ENCODE measurements at regions not wholly inside any gene's neighbourhood (a gene's known extent, or its start where the extent isn't known, plus 50 kb on each side); places are given as distances from the start of the nearest gene placed in this dataset.

- Histone ChIP-seq H4K20me1 (ENCODE audit: insufficient read depth) (no peaks in the 10 kb centered on the region), H3F3A (ENCODE audit: insufficient read depth) (peaks cover 16% of the 10 kb centered on the region), H3K9me3 (ENCODE audit: low read depth) (no peaks in the 10 kb centered on the region), H3K79me2 (ENCODE audit: insufficient read depth) (no peaks in the 10 kb centered on the region), H3K4me1 (ENCODE audit: insufficient read depth) (peaks cover 22% of the 10 kb centered on the region), H3K4me2 (ENCODE audit: unreplicated experiment) (peak overlapping the region; percentile 22), H3K36me3 (ENCODE audit: low read depth) (no peaks in the 10 kb centered on the region), H3K9me2 (ENCODE audit: insufficient read depth) (no peaks in the 10 kb centered on the region), H3K9ac (no peak overlapping the region), H2AFZ (peak overlapping the region; percentile 3; the same call in 1 of the 2 replicates), H3K27ac (peak overlapping the region; percentile 13; the same call in 1 of the 2 replicates), H3K27me3 (replicated peaks; ENCODE audit: insufficient read depth) (no peaks in the 10 kb centered on the region), H3K4me3 (0 out of 2 replicates have a peak overlapping the region, but pooled peaks have one; percentile 3)
- peak; percentile 75 for DNase-seq
- in situ Hi-C loops (cut with MboI): loop anchor here (25.0 kb wide), 1 partner anchor 101 kb away; no protein-coding TSS in a partner anchor
- TF ChIP-seq EZH2phosphoT487 (IDR thresholded peaks at IDR 0.05; ENCODE audit: insufficient read depth, low read depth) (no peak), EZH2 (IDR thresholded peaks at IDR 0.05; ENCODE audit: insufficient read depth, poor library complexity, severe bottlenecking) (no peak)
- WGBS, 2 experiments (ENCODE audit: low coverage in 1 of 2, low lambda C conversion rate in 2 of 2, missing lambda C conversion rate in 2 of 2): 67 to 68% methylated on average over 1 of the region's 1 CpG
These were observed 159.8 kb downstream of the METTL4 start for GRCh38 chr18:2411381-2411960.

DNA sequence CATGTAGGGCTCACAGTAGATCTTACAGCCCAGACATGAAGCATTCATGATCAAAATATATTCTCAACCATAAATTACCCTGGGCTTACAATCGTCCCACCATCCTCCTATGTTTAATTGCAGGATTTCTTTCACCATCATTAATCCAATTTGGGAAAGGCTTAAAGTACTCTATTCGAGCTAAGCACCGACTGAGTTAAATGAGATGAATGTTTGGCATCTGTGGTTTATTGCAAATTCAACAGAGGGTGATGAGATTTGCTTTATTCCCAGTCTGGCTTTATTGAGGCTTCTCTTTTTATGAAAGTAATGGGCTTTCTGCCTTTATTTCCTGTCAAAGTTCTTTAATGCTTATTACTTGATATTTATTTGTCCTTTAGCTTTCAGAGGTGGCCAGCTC, 159.0 kb downstream of the METTL4 start:
- Histone ChIP-seq H3K9me3 (ENCODE audit: low read depth) (no peaks in the 10 kb centered on the region), H3K4me3 (no peak overlapping the region), H3K27me3 (replicated peaks; ENCODE audit: insufficient read depth) (no peaks in the 10 kb centered on the region), H3K4me2 (ENCODE audit: unreplicated experiment) (no peak overlapping the region), H2AFZ (no peak overlapping the region), H3K27ac (no peak overlapping the region), H3K4me1 (ENCODE audit: insufficient read depth) (peaks cover 20% of the 10 kb centered on the region), H3K9me2 (ENCODE audit: insufficient read depth) (no peaks in the 10 kb centered on the region), H3K9ac (no peak overlapping the region), H4K20me1 (ENCODE audit: insufficient read depth) (no peaks in the 10 kb centered on the region), H3K36me3 (ENCODE audit: low read depth) (no peaks in the 10 kb centered on the region), H3F3A (ENCODE audit: insufficient read depth) (peaks cover 12% of the 10 kb centered on the region), H3K79me2 (ENCODE audit: insufficient read depth) (no peaks in the 10 kb centered on the region)
- no peak for DNase-seq
- 91 to 93% methylated on average over 3 of the region's 3 CpGs for WGBS, 2 experiments (ENCODE audit: low coverage in 1 of 2, low lambda C conversion rate in 2 of 2, missing lambda C conversion rate in 2 of 2)
- no peak for TF ChIP-seq EZH2phosphoT487 (IDR thresholded peaks at IDR 0.05; ENCODE audit: insufficient read depth, low read depth)
- no peak for TF ChIP-seq EZH2 (IDR thresholded peaks at IDR 0.05; ENCODE audit: insufficient read depth, poor library complexity, severe bottlenecking)
- in situ Hi-C loops (cut with MboI): loop anchor here (25.0 kb wide), 1 partner anchor 100 kb away; no protein-coding TSS in a partner anchor

DNA sequence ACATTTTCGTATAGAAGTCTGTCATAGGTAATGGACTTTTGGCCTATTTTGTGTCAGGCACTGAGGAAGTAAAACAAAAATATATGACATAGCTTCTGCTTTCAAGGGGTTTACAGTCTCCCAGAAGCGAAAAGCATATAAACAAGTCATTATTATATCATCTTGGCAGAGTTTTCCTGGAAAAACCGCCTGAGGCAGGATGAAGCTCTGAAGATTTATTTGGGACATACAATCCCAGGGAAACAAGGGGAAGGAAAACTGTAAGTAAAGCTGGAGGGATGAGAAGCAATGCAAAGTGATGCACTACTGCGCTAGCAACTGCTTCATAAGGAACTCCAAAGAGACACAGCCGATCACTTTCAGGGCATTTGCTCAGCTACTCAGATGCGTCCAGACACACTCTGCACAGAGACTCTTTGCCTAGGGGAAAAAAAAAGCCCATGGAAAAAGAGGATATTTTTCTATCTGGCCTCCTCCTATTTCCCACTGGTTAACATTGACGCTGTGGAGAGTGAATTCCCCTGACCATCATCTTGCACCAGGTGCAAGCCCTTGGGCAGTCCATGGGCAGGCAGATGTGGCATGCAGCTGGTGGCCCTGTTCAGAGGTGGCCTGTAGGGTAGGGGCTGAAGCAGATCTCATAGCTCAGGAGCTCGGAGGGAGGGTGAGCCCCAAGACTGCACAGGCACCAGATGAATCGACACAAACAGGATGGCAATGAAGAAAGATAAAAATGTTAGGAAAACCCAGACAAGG, 158.1 kb downstream of the METTL4 start:
- DNase-seq: no peak
- no peaks in the 10 kb centered on the region for H3K27me3 ChIP-seq (replicated peaks; ENCODE audit: insufficient read depth)
- H3K9me3 ChIP-seq (ENCODE audit: low read depth): no peaks in the 10 kb centered on the region
- no peaks in the 10 kb centered on the region for H3K79me2 ChIP-seq (ENCODE audit: insufficient read depth)
- no peak overlapping the region for H2AFZ ChIP-seq
- no peaks in the 10 kb centered on the region for H4K20me1 ChIP-seq (ENCODE audit: insufficient read depth)
- no peaks in the 10 kb centered on the region for H3K9me2 ChIP-seq (ENCODE audit: insufficient read depth)
- H3K4me1 ChIP-seq (ENCODE audit: insufficient read depth): peaks cover 26% of the 10 kb centered on the region
- 78 to 90% methylated on average over 9 of the region's 9 CpGs for WGBS, 2 experiments (ENCODE audit: low coverage in 1 of 2, low lambda C conversion rate in 2 of 2, missing lambda C conversion rate in 2 of 2)
- in situ Hi-C loops (cut with MboI): loop anchor here (25.0 kb wide), 1 partner anchor 99 kb away; no protein-coding TSS in a partner anchor
- H3K36me3 ChIP-seq (ENCODE audit: low read depth): no peaks in the 10 kb centered on the region
- no peak overlapping the region for H3K9ac ChIP-seq
- H3K4me3 ChIP-seq: no peak overlapping the region
- H3K27ac ChIP-seq: no peak overlapping the region
- H3F3A ChIP-seq (ENCODE audit: insufficient read depth): peaks cover 18% of the 10 kb centered on the region
- no peak overlapping the region for H3K4me2 ChIP-seq (ENCODE audit: unreplicated experiment)
- no peak for TF ChIP-seq EZH2phosphoT487 (IDR thresholded peaks at IDR 0.05; ENCODE audit: insufficient read depth, low read depth)
- TF ChIP-seq EZH2 (IDR thresholded peaks at IDR 0.05; ENCODE audit: insufficient read depth, poor library complexity, severe bottlenecking): no peak

DNA sequence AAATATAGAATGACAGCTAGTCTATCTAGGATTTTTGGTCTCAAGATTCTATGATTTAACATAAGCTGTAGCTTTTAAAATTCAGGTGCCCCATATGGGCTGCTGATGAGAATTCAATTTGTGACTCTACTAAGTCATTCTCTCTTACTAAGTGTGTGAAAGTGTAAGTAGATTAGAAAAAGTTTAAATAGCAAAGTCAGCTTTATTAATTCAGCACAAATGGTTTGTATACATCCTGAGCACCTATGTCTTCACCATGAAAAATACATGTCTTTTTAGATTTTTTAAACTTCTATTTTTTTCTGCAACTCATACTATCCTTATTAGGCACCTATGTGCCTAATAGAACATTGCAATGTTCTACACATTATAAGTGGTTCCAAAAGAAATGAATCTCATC, 157.1 kb downstream of the METTL4 start:
- Histone ChIP-seq H3K9me3 (ENCODE audit: low read depth) (no peaks in the 10 kb centered on the region), H3K27me3 (replicated peaks; ENCODE audit: insufficient read depth) (no peaks in the 10 kb centered on the region), H3K27ac (no peak overlapping the region), H2AFZ (no peak overlapping the region), H3K4me2 (ENCODE audit: unreplicated experiment) (no peak overlapping the region), H3K9me2 (ENCODE audit: insufficient read depth) (no peaks in the 10 kb centered on the region), H4K20me1 (ENCODE audit: insufficient read depth) (no peaks in the 10 kb centered on the region), H3K4me1 (ENCODE audit: insufficient read depth) (peaks cover 28% of the 10 kb centered on the region), H3K4me3 (no peak overlapping the region), H3K9ac (no peak overlapping the region), H3K79me2 (ENCODE audit: insufficient read depth) (no peaks in the 10 kb centered on the region), H3K36me3 (ENCODE audit: low read depth) (no peaks in the 10 kb centered on the region), H3F3A (ENCODE audit: insufficient read depth) (peaks cover 22% of the 10 kb centered on the region)
- DNase-seq: no peak
- in situ Hi-C loops (cut with MboI): loop anchor here (25.0 kb wide), 1 partner anchor 98 kb away; no protein-coding TSS in a partner anchor
- TF ChIP-seq EZH2 (IDR thresholded peaks at IDR 0.05; ENCODE audit: insufficient read depth, poor library complexity, severe bottlenecking): no peak
- no peak for TF ChIP-seq EZH2phosphoT487 (IDR thresholded peaks at IDR 0.05; ENCODE audit: insufficient read depth, low read depth)
